Panc1 (cell line): ENCODE measurements at regions not wholly inside any gene's neighbourhood (a gene's known extent, or its start where the extent isn't known, plus 50 kb on each side); places are given as distances from the start of the nearest gene placed in this dataset.
A peak's percentile ranks its signal among the peaks of the same experiment; 100 is the strongest.

Experiments used
- ATAC-seq: fragments of 200-7000 bp; cut with Tn5 transposase; 2 replicates; pipeline ENCODE4 v1.9.1; 2020; ENCODE audit warnings: mild to moderate bottlenecking, moderate library complexity
- BruUV-seq: library from RNA; stranded (reverse); fragments of 400-500 nt; replicated peaks from 2 replicates; lab custom pipeline; 2021; lab: Mats Ljungman, UMichigan
- CTCF ChIA-PET: fragments of 300-600 bp; sonication (Branson Sonifier 250); formaldehyde crosslinking; loops from one replicate; lab custom pipeline; 2022; ENCODE audit warnings: antibody characterized with exemption; lab: Charles Lee
- POLR2A ChIA-PET: fragments of 300-600 bp; sonication (Branson Sonifier 250); formaldehyde crosslinking; loops from one replicate; lab custom pipeline; 2022; ENCODE audit warnings: antibody characterized with exemption; lab: Charles Lee
- DNase-seq: peaks from one replicate; pipeline ENCODE4 v3.0.0-alpha.2; 2010; ENCODE audit warnings: low read depth, low spot score
- H3K27ac ChIP-seq: 2 replicates; pipeline ENCODE4 v1.5.1; 2011; ENCODE audit warnings: mild to moderate bottlenecking, low read length, inconsistent platforms
- H3K27me3 ChIP-seq: fragments of 200-500 bp; sonication (Bioruptor generic); 2 replicates; pipeline ENCODE4 v1.6.0; 2014; ENCODE audit warnings: low read length, inconsistent platforms; ENCODE audit not compliant: control insufficient read depth, insufficient read depth
- H3K36me3 ChIP-seq: fragments of 200-500 bp; sonication (Bioruptor generic); 2 replicates; pipeline ENCODE4 v1.5.1; 2014; ENCODE audit warnings: inconsistent platforms, mild to moderate bottlenecking, low read length, moderate library complexity; ENCODE audit not compliant: control insufficient read depth, insufficient read depth
- H3K4me1 ChIP-seq: 2 replicates; pipeline ENCODE4 v1.5.1; 2011; ENCODE audit warnings: inconsistent platforms, mild to moderate bottlenecking, low read length, moderate library complexity; ENCODE audit not compliant: control insufficient read depth, insufficient read depth
- H3K4me3 ChIP-seq, 2 experiments: 2 replicates each; pipeline ENCODE4 v1.5.1; 2011 to 2012; ENCODE audit warnings: low read depth in 2 of 2, low read length in 2 of 2, mild to moderate bottlenecking in 2 of 2, inconsistent platforms in 1 of 2, moderate library complexity in 1 of 2
- H3K9me3 ChIP-seq: fragments of 200-500 bp; sonication (Bioruptor generic); 2 replicates; pipeline ENCODE4 v1.5.1; 2014; ENCODE audit warnings: low read depth, mild to moderate bottlenecking, inconsistent platforms, low read length, moderate library complexity; ENCODE audit not compliant: control insufficient read depth, insufficient read depth
- CTCF ChIP-seq: fragments of 450-650 bp; IDR thresholded peaks from 2 replicates; pipeline ENCODE4 v1.5.1; 2017; ENCODE audit warnings: mild to moderate bottlenecking
- REST ChIP-seq, 2 experiments: IDR thresholded peaks; 2 replicates each; pipeline ENCODE4 v1.6.1; 2011 to 2012; ENCODE audit warnings: low read depth in 2 of 2, control low read depth in 1 of 2, low read length in 1 of 2, mild to moderate bottlenecking in 1 of 2, moderate library complexity in 1 of 2; ENCODE audit not compliant: insufficient read depth in 1 of 2
- SIN3A ChIP-seq: IDR thresholded peaks from 2 replicates; pipeline ENCODE4 v1.6.1; 2012; ENCODE audit warnings: low read depth, mild to moderate bottlenecking, low read length, moderate library complexity, borderline replicate concordance; ENCODE audit not compliant: insufficient read depth
- in situ Hi-C: cut with HindIII; loops from 2 replicates; pipeline ENCODE4 v1.10.0; 2016; ENCODE audit warnings: low sequenced_read_pairs, low pct_unique_long_range_greater_than_20kb
- intact Hi-C: fragments of 100-400 bp; cut with micrococcal nuclease; formaldehyde crosslinking; loops from one replicate; pipeline ENCODE4 v1.10.0; 2022; ENCODE audit not compliant: unreplicated experiment

- TF ChIP-seq SIN3A (no peak), REST (IDR thresholded peaks at IDR 0.05; ENCODE audit: insufficient read depth in 1 of 2, low read depth in 2 of 2, low read length in 1 of 2) (no peak)
- H3K4me3 ChIP-seq: no peak overlapping the region
- BruUV-seq: no TSS peak
- no peaks in the 10 kb centered on the region for H3K9me3 ChIP-seq
- intact Hi-C loops (no loop called here), in situ Hi-C loops (no loop called here)
- no peak for ATAC-seq
- no peaks in the 10 kb centered on the region for H3K36me3 ChIP-seq
- no peaks in the 10 kb centered on the region for H3K4me1 ChIP-seq
- DNase-seq: no peak
- ChIA-PET POLR2A (no interaction called here), CTCF (interaction anchor here (0.7 kb wide), 1 partner anchor 41 kb away, joined by 3 read pairs; no protein-coding TSS in a partner anchor)
- no peaks in the 10 kb centered on the region for H3K27me3 ChIP-seq
- no peak overlapping the region for H3K27ac ChIP-seq
These were observed 199.6 kb upstream of the GAS1 start for GRCh38 chr9:87146933-87147332.

- in situ Hi-C loops (no loop called here), intact Hi-C loops (no loop called here)
- Histone ChIP-seq H3K4me1 (no peaks in the 10 kb centered on the region), H3K27me3 (no peaks in the 10 kb centered on the region), H3K9me3 (no peaks in the 10 kb centered on the region), H3K27ac (no peak overlapping the region), H3K36me3 (no peaks in the 10 kb centered on the region), H3K4me3 (peak overlapping the region; percentile 25 to 41; a peak in 3 of 4 replicates)
- CTCF ChIA-PET: no interaction called here
- ATAC-seq (no peak), DNase-seq (no peak)
- no TSS peak for BruUV-seq
- POLR2A ChIA-PET: no interaction called here
- TF ChIP-seq SIN3A (no peak), CTCF (no peak), REST (IDR thresholded peaks at IDR 0.05; ENCODE audit: insufficient read depth in 1 of 2, low read depth in 2 of 2, low read length in 1 of 2) (no peak)
These were observed 200.5 kb upstream of the GAS1 start for GRCh38 chr9:87147839-87148238.
